GM19238 (cell line): ENCODE measurements at regions not wholly inside any gene's neighbourhood (a gene's known extent, or its start where the extent isn't known, plus 50 kb on each side); places are given as distances from the start of the nearest gene placed in this dataset.
"Not testable (repeated sequence)": the region's sequence is repeated elsewhere in the genome, so short reads cannot be mapped to it uniquely, and the experiment has no call there.

Source experiments
- DNase-seq: peaks from one replicate; pipeline ENCODE4 v3.0.0; 2011; ENCODE audit warnings: low spot score; ENCODE audit not compliant: insufficient read length

GRCh38 chr13:63882052-63882451 is 2466.4 kb upstream of the PCDH20 start:
- DNase-seq = no peak

DNA sequence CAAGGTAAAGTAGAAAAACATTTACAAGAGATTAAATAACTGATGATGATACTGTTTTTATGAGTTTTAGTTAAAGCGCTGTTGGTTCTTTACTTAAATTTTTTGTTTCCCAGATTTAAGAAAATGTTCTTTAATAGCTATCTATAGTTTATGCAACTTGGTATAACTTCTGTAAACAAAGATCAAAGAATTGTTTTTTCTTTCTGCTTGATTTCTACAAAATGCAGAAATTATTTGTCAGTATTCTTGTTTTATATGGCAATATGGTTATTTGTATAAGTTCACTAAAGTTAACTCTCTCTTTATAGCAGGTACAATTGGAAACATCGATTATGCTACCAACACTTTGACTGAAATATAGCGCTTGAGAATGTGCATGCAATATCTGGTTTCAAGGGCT is 2465.1 kb upstream of the PCDH20 start:
- no peak for DNase-seq

- DNase-seq = no peak
Observed at GRCh38 chr13:63873936-63874335, 2458.3 kb upstream of the PCDH20 start.

- DNase-seq = no peak
Observed at GRCh38 chr13:63864171-63864902, 2448.7 kb upstream of the PCDH20 start.

DNA sequence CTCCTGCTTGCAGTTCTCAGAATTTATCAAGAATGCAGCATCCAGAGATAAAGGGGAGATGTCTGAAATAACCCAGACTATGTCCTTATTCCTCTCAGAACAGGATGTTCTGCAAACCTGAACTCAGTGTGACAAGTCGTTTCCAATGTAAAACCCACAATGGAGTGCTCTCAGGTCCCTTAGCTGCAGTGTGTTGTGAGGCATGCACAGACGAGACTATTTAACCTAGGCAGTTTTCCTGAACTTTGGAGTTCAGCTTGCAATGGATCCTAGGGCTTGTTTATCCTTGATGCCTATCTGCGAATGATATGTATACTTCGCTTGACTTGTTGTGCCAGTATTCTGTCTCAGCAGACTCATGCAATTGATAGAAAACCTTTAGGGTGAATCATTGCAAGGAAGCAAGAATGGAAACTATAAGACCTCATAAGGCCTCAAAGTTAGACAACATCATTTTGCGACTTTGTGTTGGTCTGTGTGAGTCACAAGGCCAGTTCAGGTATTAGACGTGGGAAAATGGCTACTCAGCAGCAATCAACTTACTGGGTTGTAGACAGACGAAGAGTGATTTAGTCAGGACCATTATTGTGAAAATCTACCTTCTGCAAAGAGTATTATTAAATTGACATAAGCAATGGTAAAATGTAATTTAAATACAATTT is 2439.9 kb upstream of the PCDH20 start:
- DNase-seq = no peak

DNA sequence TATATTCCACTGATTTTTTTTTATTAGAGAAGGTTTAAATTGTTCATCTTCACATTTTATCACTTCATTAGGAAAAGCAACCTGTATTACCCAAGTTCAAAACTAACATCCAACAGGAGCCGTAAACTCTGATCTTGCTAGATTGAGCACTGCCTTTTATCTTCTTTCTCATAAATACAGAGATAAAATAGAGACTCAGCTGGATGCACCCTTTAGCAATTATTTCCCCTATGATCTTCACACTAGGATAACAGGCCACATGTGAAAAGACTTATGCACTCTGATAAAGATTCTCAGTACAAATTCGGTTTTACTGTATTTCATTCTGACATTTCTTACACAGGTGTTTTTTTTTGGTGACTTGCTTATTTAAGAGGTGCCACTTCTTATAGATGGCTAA is 2438.2 kb upstream of the PCDH20 start:
- no peak for DNase-seq

DNA sequence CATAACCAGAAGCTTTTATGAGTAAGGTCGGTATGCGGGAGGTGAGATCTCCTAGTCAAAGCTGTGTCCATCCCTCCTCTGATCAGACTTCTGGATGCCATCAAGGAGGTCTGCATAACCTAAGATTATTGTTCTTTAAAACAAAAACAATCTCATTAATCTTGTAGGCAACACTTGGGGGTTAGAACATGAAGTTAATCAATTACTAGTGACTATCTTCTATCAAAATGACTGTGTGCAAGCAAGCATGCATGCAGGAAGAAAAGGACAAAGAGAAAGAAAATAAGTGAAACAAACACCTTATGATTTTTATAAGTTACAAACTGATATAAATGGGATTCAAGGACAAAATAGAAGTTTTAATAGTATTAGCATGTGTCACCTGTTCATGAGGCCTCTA is 2435.9 kb upstream of the PCDH20 start:
- no peak for DNase-seq

GRCh38 chr13:63843766-63844699 is 2428.4 kb upstream of the PCDH20 start:
- no peak for DNase-seq

- DNase-seq = no peak
Observed at GRCh38 chr13:63842102-63842501, 2426.5 kb upstream of the PCDH20 start.

- no peak for DNase-seq
Observed at GRCh38 chr13:63840551-63841421, 2425.1 kb upstream of the PCDH20 start.

DNA sequence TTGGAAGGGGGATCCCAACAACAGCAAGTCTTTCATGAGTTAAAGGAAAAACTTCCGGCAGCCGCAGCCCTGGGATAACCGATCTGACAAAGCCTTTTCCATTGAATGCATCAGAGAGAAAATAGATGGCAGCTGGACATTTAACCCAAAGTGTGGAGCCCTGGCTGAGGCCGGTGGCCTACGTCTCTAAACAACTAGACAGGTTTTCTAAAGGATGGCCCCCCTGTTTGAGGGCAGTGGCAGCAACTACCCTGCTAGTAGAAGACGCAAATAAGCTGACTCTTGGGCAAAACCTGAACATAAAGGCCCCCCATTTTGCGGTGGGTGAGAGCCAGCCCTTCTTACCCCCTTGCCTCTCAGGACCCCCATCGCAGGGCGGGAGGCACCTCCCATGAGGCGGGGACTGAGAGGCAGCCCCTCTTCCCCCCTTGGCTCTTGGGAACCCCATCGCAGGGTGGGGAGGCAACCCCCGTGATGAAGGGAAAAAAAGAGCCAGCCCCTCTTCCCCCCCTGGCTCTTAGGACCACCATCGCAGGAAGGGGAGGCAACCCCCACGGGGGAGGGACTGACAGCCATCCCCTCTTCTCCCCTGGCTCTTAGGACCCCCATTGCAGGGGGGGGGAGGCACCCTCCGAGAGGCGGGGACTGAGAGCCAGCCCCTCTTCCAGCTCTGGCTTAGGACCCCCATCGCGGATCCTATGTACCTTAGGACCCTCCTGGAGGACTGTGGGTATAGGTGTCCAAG is 2422.9 kb upstream of the PCDH20 start:
- DNase-seq = no peak

DNA sequence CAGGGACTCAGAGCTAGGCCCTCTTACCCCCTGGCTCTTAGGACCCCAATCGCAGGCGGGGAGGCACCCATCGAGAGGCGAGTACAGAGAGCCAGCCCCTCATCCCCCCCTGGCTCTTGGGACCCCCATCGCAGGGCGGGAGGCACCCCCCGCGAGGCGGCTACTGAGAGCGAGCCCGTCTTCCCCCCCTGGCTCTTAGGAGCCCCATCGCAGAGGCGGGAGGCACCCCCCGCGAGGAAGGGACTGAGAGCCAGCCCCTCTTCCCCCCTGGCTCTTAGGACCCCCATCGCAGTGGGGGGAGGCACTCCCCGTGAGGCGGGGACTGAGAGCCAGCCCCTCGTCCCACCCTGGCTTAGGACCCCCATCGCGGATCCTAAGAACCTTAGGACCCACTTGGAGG is 2422.1 kb upstream of the PCDH20 start:
- not testable (repeated sequence) for DNase-seq

DNA sequence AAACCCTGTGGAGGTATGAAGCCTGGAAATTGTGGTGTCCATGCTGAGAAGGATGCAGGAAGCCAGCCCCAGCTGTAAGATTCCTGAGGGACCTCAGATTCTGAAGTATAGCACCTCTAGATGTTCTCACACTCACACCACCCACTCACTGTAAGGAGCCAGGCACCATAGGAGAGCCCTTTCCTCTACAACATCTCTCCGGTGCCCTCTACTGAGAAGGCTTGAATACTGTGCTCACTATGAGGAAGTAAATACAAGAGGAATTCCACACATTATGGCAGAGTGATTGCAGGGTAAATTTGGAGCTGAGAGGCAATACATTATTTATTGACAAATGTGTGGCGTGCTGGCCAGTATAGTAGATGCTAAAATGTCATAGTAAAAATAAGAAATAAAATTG is 2414.0 kb upstream of the PCDH20 start:
- DNase-seq = not testable (repeated sequence)

DNA sequence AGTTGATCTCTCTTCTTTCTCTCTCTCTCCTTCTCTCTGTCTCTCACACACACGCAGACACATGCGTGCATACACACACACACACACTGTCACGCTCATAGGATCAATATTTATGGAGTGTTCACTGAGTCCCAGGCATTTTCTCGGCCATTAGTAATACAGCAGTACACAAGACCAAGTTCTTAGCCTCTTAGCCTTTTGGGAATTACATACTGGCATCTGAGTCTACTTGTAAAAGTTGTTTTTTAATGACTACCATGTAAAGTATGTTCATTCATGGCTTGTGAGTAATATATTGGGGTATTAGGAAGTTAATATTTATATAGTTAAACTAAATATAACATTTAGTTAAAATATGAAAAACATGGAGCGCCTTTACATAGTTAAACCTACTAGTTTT is 2406.1 kb upstream of the PCDH20 start:
- DNase-seq = not testable (repeated sequence)

DNA sequence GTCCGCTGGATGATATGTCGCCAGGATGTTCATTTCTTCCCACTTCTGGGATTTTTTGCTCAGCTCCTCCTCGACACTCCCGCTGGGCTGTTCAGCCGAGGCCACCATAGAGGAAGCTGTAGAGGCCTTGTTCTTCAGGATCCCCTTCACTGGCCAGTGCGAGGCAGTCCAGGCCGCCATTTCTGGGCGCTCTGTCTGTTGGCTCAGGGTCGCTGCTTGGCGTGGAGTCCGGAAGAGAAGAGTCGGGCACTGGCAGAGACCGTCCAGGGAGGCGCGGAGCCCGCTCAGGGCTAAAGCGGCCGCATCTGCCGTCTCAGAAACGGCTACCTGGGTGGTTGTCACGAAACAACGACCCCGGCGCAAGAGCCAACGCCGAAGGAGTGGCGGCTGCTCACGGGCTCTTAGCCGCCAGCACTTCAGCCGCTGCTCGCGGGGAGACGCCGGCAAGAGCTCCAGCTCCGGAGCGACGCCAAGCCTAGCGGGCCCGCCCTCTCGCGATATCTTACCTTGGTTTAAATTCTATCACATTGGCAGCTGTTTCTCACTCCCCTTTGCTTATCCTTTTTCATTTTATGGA is 2395.9 kb upstream of the PCDH20 start:
- DNase-seq = not testable (repeated sequence)

DNA sequence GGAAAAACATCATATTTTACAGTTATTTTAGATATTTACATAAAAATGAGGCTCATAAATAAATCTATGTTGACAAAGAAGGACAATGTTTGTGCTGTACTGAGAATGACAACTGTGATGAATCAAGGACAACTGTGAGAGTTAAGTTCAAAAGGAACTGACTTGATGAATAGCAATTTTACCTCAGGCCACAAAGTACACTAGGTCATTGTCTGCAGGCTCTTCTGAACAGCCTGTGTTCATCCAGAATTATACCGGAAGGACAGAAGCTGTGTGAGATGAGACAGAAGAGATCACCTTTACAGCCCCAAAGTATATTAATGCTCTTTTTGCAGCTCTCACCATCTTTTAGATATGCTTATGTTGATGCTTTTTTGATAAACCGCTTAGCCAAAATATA is 2375.5 kb upstream of the PCDH20 start:
- not testable (repeated sequence) for DNase-seq

DNA sequence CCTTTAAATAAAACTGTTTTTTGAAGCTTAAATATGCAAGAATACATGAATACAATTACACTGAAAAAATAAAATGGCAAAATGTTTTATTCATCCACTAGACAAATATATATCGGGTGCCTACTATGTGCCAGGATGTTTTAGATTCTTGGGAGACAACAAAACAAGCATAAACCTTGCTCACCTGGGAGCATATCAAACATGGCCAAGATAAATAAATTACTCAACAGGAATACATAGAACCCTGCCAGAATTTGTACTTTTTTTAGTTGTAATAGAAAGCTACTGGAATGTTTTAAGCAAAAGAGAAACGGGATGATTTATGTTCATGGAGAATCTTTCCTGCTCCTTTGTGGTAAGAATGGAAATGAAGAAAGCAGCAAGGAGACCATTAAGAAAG is 2358.5 kb upstream of the PCDH20 start:
- no peak for DNase-seq

GRCh38 chr13:63773476-63773875 is 2357.8 kb upstream of the PCDH20 start:
- no peak for DNase-seq

DNA sequence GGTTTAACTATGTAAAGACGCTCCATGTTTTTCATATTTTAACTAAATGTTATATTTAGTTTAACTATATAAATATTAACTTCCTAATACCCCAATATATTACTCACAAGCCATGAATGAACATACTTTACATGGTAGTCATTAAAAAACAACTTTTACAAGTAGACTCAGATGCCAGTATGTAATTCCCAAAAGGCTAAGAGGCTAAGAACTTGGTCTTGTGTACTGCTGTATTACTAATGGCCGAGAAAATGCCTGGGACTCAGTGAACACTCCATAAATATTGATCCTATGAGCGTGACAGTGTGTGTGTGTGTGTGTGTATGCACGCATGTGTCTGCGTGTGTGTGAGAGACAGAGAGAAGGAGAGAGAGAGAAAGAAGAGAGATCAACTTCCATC is 2342.0 kb upstream of the PCDH20 start:
- DNase-seq = not testable (repeated sequence)

DNA sequence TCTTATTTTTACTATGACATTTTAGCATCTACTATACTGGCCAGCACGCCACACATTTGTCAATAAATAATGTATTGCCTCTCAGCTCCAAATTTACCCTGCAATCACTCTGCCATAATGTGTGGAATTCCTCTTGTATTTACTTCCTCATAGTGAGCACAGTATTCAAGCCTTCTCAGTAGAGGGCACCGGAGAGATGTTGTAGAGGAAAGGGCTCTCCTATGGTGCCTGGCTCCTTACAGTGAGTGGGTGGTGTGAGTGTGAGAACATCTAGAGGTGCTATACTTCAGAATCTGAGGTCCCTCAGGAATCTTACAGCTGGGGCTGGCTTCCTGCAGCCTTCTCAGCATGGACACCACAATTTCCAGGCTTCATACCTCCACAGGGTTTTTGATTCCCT is 2334.2 kb upstream of the PCDH20 start:
- DNase-seq = not testable (repeated sequence)
